SK-N-SH treated with all-trans-retinoic acid at 6 μM for 48 hours (cell line): ENCODE measurements at regions not wholly inside any gene's neighbourhood (a gene's known extent, or its start where the extent isn't known, plus 50 kb on each side); places are given as distances from the start of the nearest gene placed in this dataset.

Experiments
- ATAC-seq: fragments of 200-7000 bp; cut with Tn5 transposase; 3 replicates; pipeline ENCODE4 v1.9.1; 2020; ENCODE audit warnings: mild to moderate bottlenecking, moderate library complexity
- ARNTL ChIP-seq: fragments of 450-650 bp; formaldehyde crosslinking; IDR thresholded peaks from 2 replicates; pipeline ENCODE4 v1.5.0; 2020; ENCODE audit warnings: low read depth, mild to moderate bottlenecking, moderate library complexity, borderline replicate concordance
- BACH2 ChIP-seq: fragments of 250-450 bp; sonication (Bioruptor Pico); IDR thresholded peaks from 2 replicates; pipeline ENCODE4 v1.9.0; 2021; ENCODE audit warnings: mild to moderate bottlenecking, borderline replicate concordance
- CSDC2 ChIP-seq: fragments of 250-450 bp; sonication (Bioruptor Pico); IDR thresholded peaks from 2 replicates; pipeline ENCODE4 v1.5.0; 2020; ENCODE audit warnings: mild to moderate bottlenecking, moderate library complexity
- ESRRG ChIP-seq: fragments of 250-450 bp; sonication (Bioruptor Pico); IDR thresholded peaks from 2 replicates; pipeline ENCODE4 v1.6.1; 2021; ENCODE audit warnings: mild to moderate bottlenecking
- ISL1 ChIP-seq: fragments of 250-450 bp; sonication (Bioruptor Pico); IDR thresholded peaks from 2 replicates; pipeline ENCODE4 v2.1.2; 2022; ENCODE audit warnings: mild to moderate bottlenecking, moderate library complexity
- OSR1 ChIP-seq: fragments of 250-450 bp; sonication (Bioruptor Pico); IDR thresholded peaks from 2 replicates; pipeline ENCODE4 v1.8.0; 2022; ENCODE audit warnings: moderate library complexity, mild to moderate bottlenecking, inconsistent platforms
- PATZ1 ChIP-seq: fragments of 250-450 bp; sonication (Bioruptor Pico); IDR thresholded peaks from 2 replicates; pipeline ENCODE4 v1.8.0; 2020; ENCODE audit warnings: mild to moderate bottlenecking, moderate library complexity, borderline replicate concordance
- POU6F1 ChIP-seq: fragments of 250-450 bp; sonication (Bioruptor Pico); IDR thresholded peaks from 2 replicates; pipeline ENCODE4 v1.8.0; 2021; ENCODE audit warnings: low read depth, mild to moderate bottlenecking, moderate library complexity, borderline replicate concordance
- PPARA ChIP-seq: fragments of 250-450 bp; sonication (Bioruptor Pico); IDR thresholded peaks from 2 replicates; pipeline ENCODE4 v1.5.0; 2020; ENCODE audit warnings: mild to moderate bottlenecking, borderline replicate concordance
- RARB ChIP-seq: fragments of 250-450 bp; sonication (Bioruptor Pico); IDR thresholded peaks from 2 replicates; pipeline ENCODE4 v1.8.0; 2021; ENCODE audit warnings: mild to moderate bottlenecking, moderate library complexity
- SNAI2 ChIP-seq: fragments of 250-450 bp; sonication (Bioruptor Pico); IDR thresholded peaks from 2 replicates; pipeline ENCODE4 v1.5.0; 2020; ENCODE audit warnings: mild to moderate bottlenecking, moderate library complexity
- TOX ChIP-seq: fragments of 250-450 bp; sonication (Bioruptor Pico); IDR thresholded peaks from 2 replicates; pipeline ENCODE4 v1.8.0; 2021; ENCODE audit warnings: mild to moderate bottlenecking, moderate library complexity, borderline replicate concordance
- ZC3H10 ChIP-seq: fragments of 250-450 bp; sonication (Bioruptor Pico); IDR thresholded peaks from 2 replicates; pipeline ENCODE4 v1.5.1; 2021; ENCODE audit warnings: mild to moderate bottlenecking, moderate library complexity
- ZFP3 ChIP-seq: fragments of 250-450 bp; sonication (Bioruptor Pico); IDR thresholded peaks from 2 replicates; pipeline ENCODE4 v1.5.0; 2020; ENCODE audit warnings: mild to moderate bottlenecking, moderate library complexity
- ZFP30 ChIP-seq: fragments of 450-650 bp; formaldehyde crosslinking; IDR thresholded peaks from 2 replicates; pipeline ENCODE4 v1.5.0; 2022; ENCODE audit warnings: mild to moderate bottlenecking, moderate library complexity
- ZNF565 ChIP-seq: fragments of 450-650 bp; formaldehyde crosslinking; conservative IDR thresholded peaks from 2 replicates; pipeline ENCODE4 v1.5.0; 2020; ENCODE audit warnings: low read depth, mild to moderate bottlenecking, moderate library complexity
- ZNF70 ChIP-seq: fragments of 450-650 bp; formaldehyde crosslinking; IDR thresholded peaks from 2 replicates; pipeline ENCODE4 v1.5.0; 2020; ENCODE audit warnings: mild to moderate bottlenecking, moderate library complexity
- TF ChIP-seq, protein P1 (sequence below): fragments of 250-450 bp; sonication (Bioruptor Pico); IDR thresholded peaks from 2 replicates; pipeline ENCODE4 v1.5.0; 2020; ENCODE audit warnings: mild to moderate bottlenecking, moderate library complexity
- TF ChIP-seq, protein P2 (sequence below): fragments of 250-450 bp; sonication (Bioruptor Pico); IDR thresholded peaks from 2 replicates; pipeline ENCODE4 v1.5.1; 2021; ENCODE audit warnings: mild to moderate bottlenecking, moderate library complexity

DNA sequence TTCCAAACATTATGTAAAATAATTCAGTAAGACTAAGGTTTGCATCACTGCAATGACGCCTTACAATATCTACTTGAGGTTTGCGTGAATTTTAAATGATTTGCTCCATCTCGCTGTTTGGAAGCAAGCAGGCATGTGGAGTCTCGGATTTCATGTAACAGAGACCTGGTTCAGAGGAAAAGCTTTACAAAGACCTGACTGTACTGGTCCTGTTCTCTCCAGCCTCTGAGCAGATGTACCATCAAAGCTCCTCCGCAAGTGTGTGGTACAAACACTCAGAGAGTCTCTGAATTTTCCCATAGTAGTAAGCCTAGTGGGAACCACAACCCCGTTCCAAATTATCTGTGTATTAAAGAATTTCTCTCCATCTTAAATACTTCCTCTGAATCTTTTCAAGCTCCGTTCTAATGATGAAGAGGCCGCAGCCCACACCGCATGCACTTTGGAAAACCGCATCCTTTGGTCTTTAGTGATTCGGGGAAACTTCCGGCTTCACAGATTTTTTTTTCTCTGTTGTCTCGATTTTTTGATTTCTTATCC is 728.1 kb upstream of the SOX11 start:
- no peak for TF ChIP-seq RARB
- no peak for TF ChIP-seq ZFP30 (CRISPR knock-in tag)
- TF ChIP-seq ZNF70 (CRISPR knock-in tag) = no peak
- TF ChIP-seq ZC3H10 (CRISPR knock-in tag) = no peak
- no peak for TF ChIP-seq PATZ1 (CRISPR knock-in tag)
- no peak for TF ChIP-seq ISL1 (CRISPR knock-in tag)
- TF ChIP-seq ZFP3 = no peak
- TF ChIP-seq OSR1 = no peak
- TF ChIP-seq ESRRG (CRISPR knock-in tag) = no peak
- TF ChIP-seq ZNF565 (CRISPR knock-in tag) = no peak
- no peak for TF ChIP-seq PPARA (CRISPR knock-in tag)
- TF ChIP-seq, protein P1, sequence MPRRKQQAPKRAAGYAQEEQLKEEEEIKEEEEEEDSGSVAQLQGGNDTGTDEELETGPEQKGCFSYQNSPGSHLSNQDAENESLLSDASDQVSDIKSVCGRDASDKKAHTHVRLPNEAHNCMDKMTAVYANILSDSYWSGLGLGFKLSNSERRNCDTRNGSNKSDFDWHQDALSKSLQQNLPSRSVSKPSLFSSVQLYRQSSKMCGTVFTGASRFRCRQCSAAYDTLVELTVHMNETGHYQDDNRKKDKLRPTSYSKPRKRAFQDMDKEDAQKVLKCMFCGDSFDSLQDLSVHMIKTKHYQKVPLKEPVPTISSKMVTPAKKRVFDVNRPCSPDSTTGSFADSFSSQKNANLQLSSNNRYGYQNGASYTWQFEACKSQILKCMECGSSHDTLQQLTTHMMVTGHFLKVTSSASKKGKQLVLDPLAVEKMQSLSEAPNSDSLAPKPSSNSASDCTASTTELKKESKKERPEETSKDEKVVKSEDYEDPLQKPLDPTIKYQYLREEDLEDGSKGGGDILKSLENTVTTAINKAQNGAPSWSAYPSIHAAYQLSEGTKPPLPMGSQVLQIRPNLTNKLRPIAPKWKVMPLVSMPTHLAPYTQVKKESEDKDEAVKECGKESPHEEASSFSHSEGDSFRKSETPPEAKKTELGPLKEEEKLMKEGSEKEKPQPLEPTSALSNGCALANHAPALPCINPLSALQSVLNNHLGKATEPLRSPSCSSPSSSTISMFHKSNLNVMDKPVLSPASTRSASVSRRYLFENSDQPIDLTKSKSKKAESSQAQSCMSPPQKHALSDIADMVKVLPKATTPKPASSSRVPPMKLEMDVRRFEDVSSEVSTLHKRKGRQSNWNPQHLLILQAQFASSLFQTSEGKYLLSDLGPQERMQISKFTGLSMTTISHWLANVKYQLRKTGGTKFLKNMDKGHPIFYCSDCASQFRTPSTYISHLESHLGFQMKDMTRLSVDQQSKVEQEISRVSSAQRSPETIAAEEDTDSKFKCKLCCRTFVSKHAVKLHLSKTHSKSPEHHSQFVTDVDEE = no peak
- no peak for TF ChIP-seq POU6F1
- TF ChIP-seq CSDC2 (CRISPR knock-in tag) = no peak
- no peak for TF ChIP-seq BACH2
- no peak for TF ChIP-seq ARNTL
- no peak for TF ChIP-seq TOX (CRISPR knock-in tag)

DNA sequence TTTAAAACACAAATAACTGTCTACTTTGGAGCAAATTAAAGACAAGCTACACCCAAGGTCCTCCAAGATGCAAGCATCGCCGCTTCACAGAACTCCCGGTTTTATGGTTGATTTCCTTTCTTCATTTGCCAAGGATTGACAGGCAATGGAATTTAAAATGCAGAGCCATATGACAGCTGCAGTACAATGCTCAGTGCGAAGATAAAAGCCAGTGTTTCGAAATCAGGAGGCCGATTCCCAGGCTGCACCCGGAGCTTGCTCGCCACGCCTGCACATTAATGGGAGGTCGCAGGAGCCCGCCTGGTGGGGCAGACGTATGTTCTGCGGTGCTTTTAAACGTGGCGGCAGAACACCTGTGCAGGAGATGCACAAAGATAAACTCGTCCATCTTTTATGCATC is 727.6 kb upstream of the SOX11 start:
- ATAC-seq = no peak
- TF ChIP-seq, protein P2, sequence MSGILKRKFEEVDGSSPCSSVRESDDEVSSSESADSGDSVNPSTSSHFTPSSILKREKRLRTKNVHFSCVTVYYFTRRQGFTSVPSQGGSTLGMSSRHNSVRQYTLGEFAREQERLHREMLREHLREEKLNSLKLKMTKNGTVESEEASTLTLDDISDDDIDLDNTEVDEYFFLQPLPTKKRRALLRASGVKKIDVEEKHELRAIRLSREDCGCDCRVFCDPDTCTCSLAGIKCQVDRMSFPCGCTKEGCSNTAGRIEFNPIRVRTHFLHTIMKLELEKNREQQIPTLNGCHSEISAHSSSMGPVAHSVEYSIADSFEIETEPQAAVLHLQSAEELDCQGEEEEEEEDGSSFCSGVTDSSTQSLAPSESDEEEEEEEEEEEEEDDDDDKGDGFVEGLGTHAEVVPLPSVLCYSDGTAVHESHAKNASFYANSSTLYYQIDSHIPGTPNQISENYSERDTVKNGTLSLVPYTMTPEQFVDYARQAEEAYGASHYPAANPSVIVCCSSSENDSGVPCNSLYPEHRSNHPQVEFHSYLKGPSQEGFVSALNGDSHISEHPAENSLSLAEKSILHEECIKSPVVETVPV (CRISPR knock-in tag) = no peak
- TF ChIP-seq ISL1 (CRISPR knock-in tag) = no peak
- TF ChIP-seq SNAI2 (CRISPR knock-in tag) = no peak
- TF ChIP-seq, protein P1 = no peak
- no peak for TF ChIP-seq OSR1
- TF ChIP-seq POU6F1 = no peak
- no peak for TF ChIP-seq ZFP30 (CRISPR knock-in tag)
- no peak for TF ChIP-seq ZNF565 (CRISPR knock-in tag)

More for the DNA sequence above, 728.1 kb upstream of the SOX11 start:
- ATAC-seq = no peak
